ENCODE measurements at regions not wholly inside any gene's neighbourhood (a gene's known extent, or its start where the extent isn't known, plus 50 kb on each side); places are given as distances from the start of the nearest gene placed in this dataset.

GRCh38 chr13:106072014-106072413, 463.4 kb downstream of the EFNB2 start:
- Histone ChIP-seq H3K27me3 (ENCODE audit: control insufficient read depth, insufficient read depth, low read length) (no peaks in the 10 kb centered on the region), H3K4me1 (ENCODE audit: control insufficient read depth, insufficient read depth, low read length) (no peaks in the 10 kb centered on the region), H3K36me3 (ENCODE audit: control insufficient read depth, insufficient read depth, low read length) (no peaks in the 10 kb centered on the region), H3K9me3 (ENCODE audit: control insufficient read depth, insufficient read depth, low read length) (no peaks in the 10 kb centered on the region), H3K27ac (ENCODE audit: low read length) (no peak overlapping the region), H3K4me3 (ENCODE audit: low read length) (no peak overlapping the region)
- no CpG with 5 or more reads among the region's 1 CpG for WGBS (ENCODE audit: insufficient coverage, insufficient read length)
- no peak for DNase-seq (ENCODE audit: low read depth, low spot score)

GRCh38 chr13:106063591-106064313, 471.7 kb downstream of the EFNB2 start:
- no peaks in the 10 kb centered on the region for H3K4me1 ChIP-seq (ENCODE audit: control insufficient read depth, insufficient read depth, low read length)
- no peaks in the 10 kb centered on the region for H3K27me3 ChIP-seq (ENCODE audit: control insufficient read depth, insufficient read depth, low read length)
- H3K9me3 ChIP-seq (ENCODE audit: control insufficient read depth, insufficient read depth, low read length) = no peaks in the 10 kb centered on the region
- H3K27ac ChIP-seq (ENCODE audit: low read length) = no peak overlapping the region
- WGBS (ENCODE audit: insufficient coverage, insufficient read length) = no CpG with 5 or more reads among the region's 8 CpGs
- H3K4me3 ChIP-seq (ENCODE audit: low read length) = no peak overlapping the region
- H3K36me3 ChIP-seq (ENCODE audit: control insufficient read depth, insufficient read depth, low read length) = no peaks in the 10 kb centered on the region
- DNase-seq (ENCODE audit: low read depth, low spot score) = no peak

GRCh38 chr13:106061781-106062180, 473.7 kb downstream of the EFNB2 start:
- Histone ChIP-seq H3K9me3 (ENCODE audit: control insufficient read depth, insufficient read depth, low read length) (no peaks in the 10 kb centered on the region), H3K27me3 (ENCODE audit: control insufficient read depth, insufficient read depth, low read length) (no peaks in the 10 kb centered on the region), H3K4me1 (ENCODE audit: control insufficient read depth, insufficient read depth, low read length) (no peaks in the 10 kb centered on the region), H3K36me3 (ENCODE audit: control insufficient read depth, insufficient read depth, low read length) (no peaks in the 10 kb centered on the region), H3K4me3 (ENCODE audit: low read length) (no peak overlapping the region), H3K27ac (ENCODE audit: low read length) (no peak overlapping the region)
- DNase-seq (ENCODE audit: low read depth, low spot score) = no peak
- no CpG with 5 or more reads among the region's 11 CpGs for WGBS (ENCODE audit: insufficient coverage, insufficient read length)

- H3K36me3 ChIP-seq (ENCODE audit: control insufficient read depth, insufficient read depth, low read length) = no peaks in the 10 kb centered on the region
- no peaks in the 10 kb centered on the region for H3K27me3 ChIP-seq (ENCODE audit: control insufficient read depth, insufficient read depth, low read length)
- 100% methylated on average over 1 of the region's 2 CpGs for WGBS (ENCODE audit: insufficient coverage, insufficient read length)
- no peaks in the 10 kb centered on the region for H3K4me1 ChIP-seq (ENCODE audit: control insufficient read depth, insufficient read depth, low read length)
- no peak for DNase-seq (ENCODE audit: low read depth, low spot score)
- no peak overlapping the region for H3K27ac ChIP-seq (ENCODE audit: low read length)
- H3K4me3 ChIP-seq (ENCODE audit: low read length) = no peak overlapping the region
- no peaks in the 10 kb centered on the region for H3K9me3 ChIP-seq (ENCODE audit: control insufficient read depth, insufficient read depth, low read length)
Measured at GRCh38 chr13:106056851-106057250, 478.6 kb downstream of the EFNB2 start.

- no peak overlapping the region for H3K27ac ChIP-seq (ENCODE audit: low read length)
- no CpG with 5 or more reads among the region's 8 CpGs for WGBS (ENCODE audit: insufficient coverage, insufficient read length)
- H3K4me3 ChIP-seq (ENCODE audit: low read length) = no peak overlapping the region
- no peaks in the 10 kb centered on the region for H3K27me3 ChIP-seq (ENCODE audit: control insufficient read depth, insufficient read depth, low read length)
- no peaks in the 10 kb centered on the region for H3K4me1 ChIP-seq (ENCODE audit: control insufficient read depth, insufficient read depth, low read length)
- no peaks in the 10 kb centered on the region for H3K36me3 ChIP-seq (ENCODE audit: control insufficient read depth, insufficient read depth, low read length)
- H3K9me3 ChIP-seq (ENCODE audit: control insufficient read depth, insufficient read depth, low read length) = no peaks in the 10 kb centered on the region
- no peak for DNase-seq (ENCODE audit: low read depth, low spot score)
Measured at GRCh38 chr13:106052200-106052767, 483.2 kb downstream of the EFNB2 start.

GRCh38 chr13:106049171-106049570, 486.3 kb downstream of the EFNB2 start:
- H3K9me3 ChIP-seq (ENCODE audit: control insufficient read depth, insufficient read depth, low read length) = no peaks in the 10 kb centered on the region
- no peaks in the 10 kb centered on the region for H3K27me3 ChIP-seq (ENCODE audit: control insufficient read depth, insufficient read depth, low read length)
- WGBS (ENCODE audit: insufficient coverage, insufficient read length) = no CpG with 5 or more reads among the region's 5 CpGs
- DNase-seq (ENCODE audit: low read depth, low spot score) = no peak
- H3K36me3 ChIP-seq (ENCODE audit: control insufficient read depth, insufficient read depth, low read length) = no peaks in the 10 kb centered on the region
- no peaks in the 10 kb centered on the region for H3K4me1 ChIP-seq (ENCODE audit: control insufficient read depth, insufficient read depth, low read length)
- H3K4me3 ChIP-seq (ENCODE audit: low read length) = no peak overlapping the region
- H3K27ac ChIP-seq (ENCODE audit: low read length) = no peak overlapping the region

- no CpG with 5 or more reads among the region's 4 CpGs for WGBS (ENCODE audit: insufficient coverage, insufficient read length)
- Histone ChIP-seq H3K9me3 (ENCODE audit: control insufficient read depth, insufficient read depth, low read length) (no peaks in the 10 kb centered on the region), H3K4me3 (ENCODE audit: low read length) (no peak overlapping the region), H3K27ac (ENCODE audit: low read length) (no peak overlapping the region), H3K36me3 (ENCODE audit: control insufficient read depth, insufficient read depth, low read length) (no peaks in the 10 kb centered on the region), H3K27me3 (ENCODE audit: control insufficient read depth, insufficient read depth, low read length) (no peaks in the 10 kb centered on the region), H3K4me1 (ENCODE audit: control insufficient read depth, insufficient read depth, low read length) (no peaks in the 10 kb centered on the region)
- DNase-seq (ENCODE audit: low read depth, low spot score) = no peak
Measured at GRCh38 chr13:106048386-106048785, 487.1 kb downstream of the EFNB2 start.

- WGBS (ENCODE audit: insufficient coverage, insufficient read length) = no CpG with 5 or more reads among the region's 1 CpG
- no peak for DNase-seq (ENCODE audit: low read depth, low spot score)
- no peaks in the 10 kb centered on the region for H3K27me3 ChIP-seq (ENCODE audit: control insufficient read depth, insufficient read depth, low read length)
- no peaks in the 10 kb centered on the region for H3K4me1 ChIP-seq (ENCODE audit: control insufficient read depth, insufficient read depth, low read length)
- H3K27ac ChIP-seq (ENCODE audit: low read length) = no peak overlapping the region
- no peaks in the 10 kb centered on the region for H3K9me3 ChIP-seq (ENCODE audit: control insufficient read depth, insufficient read depth, low read length)
- H3K36me3 ChIP-seq (ENCODE audit: control insufficient read depth, insufficient read depth, low read length) = no peaks in the 10 kb centered on the region
- no peak overlapping the region for H3K4me3 ChIP-seq (ENCODE audit: low read length)
Measured at GRCh38 chr13:106047859-106048258, 487.6 kb downstream of the EFNB2 start.

GRCh38 chr13:106042996-106043581, 492.4 kb downstream of the EFNB2 start:
- H3K27ac ChIP-seq (ENCODE audit: low read length) = no peak overlapping the region
- H3K4me3 ChIP-seq (ENCODE audit: low read length) = no peak overlapping the region
- H3K9me3 ChIP-seq (ENCODE audit: control insufficient read depth, insufficient read depth, low read length) = no peaks in the 10 kb centered on the region
- WGBS (ENCODE audit: insufficient coverage, insufficient read length) = no CpG with 5 or more reads among the region's 1 CpG
- no peaks in the 10 kb centered on the region for H3K27me3 ChIP-seq (ENCODE audit: control insufficient read depth, insufficient read depth, low read length)
- no peak for DNase-seq (ENCODE audit: low read depth, low spot score)
- H3K36me3 ChIP-seq (ENCODE audit: control insufficient read depth, insufficient read depth, low read length) = no peaks in the 10 kb centered on the region
- no peaks in the 10 kb centered on the region for H3K4me1 ChIP-seq (ENCODE audit: control insufficient read depth, insufficient read depth, low read length)

- DNase-seq (ENCODE audit: low read depth, low spot score) = no peak
- H3K27me3 ChIP-seq (ENCODE audit: control insufficient read depth, insufficient read depth, low read length) = no peaks in the 10 kb centered on the region
- no CpG with 5 or more reads among the region's 3 CpGs for WGBS (ENCODE audit: insufficient coverage, insufficient read length)
- no peaks in the 10 kb centered on the region for H3K36me3 ChIP-seq (ENCODE audit: control insufficient read depth, insufficient read depth, low read length)
- H3K4me3 ChIP-seq (ENCODE audit: low read length) = no peak overlapping the region
- no peak overlapping the region for H3K27ac ChIP-seq (ENCODE audit: low read length)
- H3K4me1 ChIP-seq (ENCODE audit: control insufficient read depth, insufficient read depth, low read length) = no peaks in the 10 kb centered on the region
- H3K9me3 ChIP-seq (ENCODE audit: control insufficient read depth, insufficient read depth, low read length) = no peaks in the 10 kb centered on the region
Measured at GRCh38 chr13:106041445-106041844, 494.0 kb downstream of the EFNB2 start.

Data from iPS DF 6.9 (cell line).